Nephron (organoid): ENCODE measurements at regions not wholly inside any gene's neighbourhood (a gene's known extent, or its start where the extent isn't known, plus 50 kb on each side); places are given as distances from the start of the nearest gene placed in this dataset.

Source experiments
- H3K27ac Mint-ChIP-seq, 3 experiments: 2 replicates each; pipeline ENCODE4 v1.8.0; 2020; ENCODE audit warnings: mixed read lengths in 3 of 3, mild to moderate bottlenecking in 2 of 3, moderate library complexity in 1 of 3
- H3K27me3 Mint-ChIP-seq: 2 replicates; pipeline ENCODE4 v1.8.0; 2021; ENCODE audit warnings: low read depth, mild to moderate bottlenecking, moderate library complexity, mixed read lengths
- H3K36me3 Mint-ChIP-seq: 2 replicates; pipeline ENCODE4 v1.8.0; 2020; ENCODE audit warnings: low read depth, mixed read lengths
- H3K4me1 Mint-ChIP-seq: 2 replicates; pipeline ENCODE4 v1.8.0; 2020; ENCODE audit warnings: mixed read lengths
- H3K4me3 Mint-ChIP-seq, 3 experiments: 2 replicates each; pipeline ENCODE4 v1.8.0; 2020; ENCODE audit warnings: mild to moderate bottlenecking in 3 of 3, mixed read lengths in 3 of 3, moderate library complexity in 2 of 3
- H3K9me3 Mint-ChIP-seq: 2 replicates; pipeline ENCODE4 v1.8.0; 2020; ENCODE audit warnings: mixed read lengths
- TF ChIP-seq, protein P1 (sequence below), 3 experiments: fragments of 200-600 bp; sonication (generic); IDR thresholded peaks; one replicate each; pipeline ENCODE4 v1.5.0; 2021; ENCODE audit warnings: antibody characterized with exemption in 3 of 3; ENCODE audit not compliant: unreplicated experiment in 3 of 3

DNA sequence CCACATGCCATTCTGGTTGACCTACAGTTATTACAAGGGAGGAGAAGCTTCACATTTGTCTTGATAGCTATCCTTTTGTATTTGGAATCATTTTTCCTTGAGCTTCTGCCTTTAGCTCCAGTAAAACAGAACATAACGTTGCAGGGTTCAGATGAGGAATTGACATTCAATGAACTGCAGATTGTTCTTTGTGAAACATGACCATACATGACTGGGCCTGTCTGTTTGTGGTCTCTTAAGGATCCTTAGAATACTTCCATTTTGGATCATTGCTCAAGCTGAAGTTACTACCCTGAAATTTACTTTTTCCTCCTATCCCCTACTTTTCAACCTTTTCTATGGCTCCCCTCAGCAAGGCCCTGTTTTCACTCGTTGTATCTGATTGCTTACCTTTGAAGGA lies 1281.7 kb upstream of the CELF4 start:
- no peaks in the 10 kb centered on the region for H3K27me3 Mint-ChIP-seq
- no peaks in the 10 kb centered on the region for H3K36me3 Mint-ChIP-seq
- no peak overlapping the region for H3K4me3 Mint-ChIP-seq
- peaks cover 15% of the 10 kb centered on the region for H3K4me1 Mint-ChIP-seq
- H3K27ac Mint-ChIP-seq, result no peak overlapping the region
- TF ChIP-seq, protein P1, sequence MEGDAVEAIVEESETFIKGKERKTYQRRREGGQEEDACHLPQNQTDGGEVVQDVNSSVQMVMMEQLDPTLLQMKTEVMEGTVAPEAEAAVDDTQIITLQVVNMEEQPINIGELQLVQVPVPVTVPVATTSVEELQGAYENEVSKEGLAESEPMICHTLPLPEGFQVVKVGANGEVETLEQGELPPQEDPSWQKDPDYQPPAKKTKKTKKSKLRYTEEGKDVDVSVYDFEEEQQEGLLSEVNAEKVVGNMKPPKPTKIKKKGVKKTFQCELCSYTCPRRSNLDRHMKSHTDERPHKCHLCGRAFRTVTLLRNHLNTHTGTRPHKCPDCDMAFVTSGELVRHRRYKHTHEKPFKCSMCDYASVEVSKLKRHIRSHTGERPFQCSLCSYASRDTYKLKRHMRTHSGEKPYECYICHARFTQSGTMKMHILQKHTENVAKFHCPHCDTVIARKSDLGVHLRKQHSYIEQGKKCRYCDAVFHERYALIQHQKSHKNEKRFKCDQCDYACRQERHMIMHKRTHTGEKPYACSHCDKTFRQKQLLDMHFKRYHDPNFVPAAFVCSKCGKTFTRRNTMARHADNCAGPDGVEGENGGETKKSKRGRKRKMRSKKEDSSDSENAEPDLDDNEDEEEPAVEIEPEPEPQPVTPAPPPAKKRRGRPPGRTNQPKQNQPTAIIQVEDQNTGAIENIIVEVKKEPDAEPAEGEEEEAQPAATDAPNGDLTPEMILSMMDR (IDR thresholded peaks at IDR 0.05; ENCODE audit: unreplicated experiment in 3 of 3), result no peak
- no peaks in the 10 kb centered on the region for H3K9me3 Mint-ChIP-seq

DNA sequence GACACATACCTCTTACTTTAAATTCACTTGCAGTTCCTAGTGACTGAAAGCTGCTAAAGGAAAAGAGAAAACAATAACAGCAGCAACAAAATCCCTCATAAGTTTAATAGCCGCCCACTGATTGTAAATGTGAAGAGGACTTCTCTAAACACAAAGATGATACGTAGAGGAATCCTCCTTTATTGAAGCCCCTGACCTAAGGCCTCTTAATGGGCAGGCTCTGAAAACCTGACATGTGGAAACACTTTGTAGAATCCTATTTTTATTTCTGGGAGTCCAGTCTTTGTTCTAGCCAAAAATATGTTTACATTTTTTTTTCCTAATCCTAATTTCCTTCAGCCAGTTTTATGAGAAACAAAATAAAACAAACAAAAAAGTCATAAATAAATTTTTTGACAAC lies 1277.7 kb upstream of the CELF4 start:
- Mint-ChIP-seq H3K27me3 (no peaks in the 10 kb centered on the region), H3K9me3 (no peaks in the 10 kb centered on the region), H3K4me3 (no peak overlapping the region), H3K27ac (peak overlapping the region in 2 of 3 experiments; percentile 18 to 59), H3K36me3 (no peaks in the 10 kb centered on the region), H3K4me1 (peaks cover 15% of the 10 kb centered on the region)
- TF ChIP-seq, protein P1 (IDR thresholded peaks at IDR 0.05; ENCODE audit: unreplicated experiment in 3 of 3), result no peak

DNA sequence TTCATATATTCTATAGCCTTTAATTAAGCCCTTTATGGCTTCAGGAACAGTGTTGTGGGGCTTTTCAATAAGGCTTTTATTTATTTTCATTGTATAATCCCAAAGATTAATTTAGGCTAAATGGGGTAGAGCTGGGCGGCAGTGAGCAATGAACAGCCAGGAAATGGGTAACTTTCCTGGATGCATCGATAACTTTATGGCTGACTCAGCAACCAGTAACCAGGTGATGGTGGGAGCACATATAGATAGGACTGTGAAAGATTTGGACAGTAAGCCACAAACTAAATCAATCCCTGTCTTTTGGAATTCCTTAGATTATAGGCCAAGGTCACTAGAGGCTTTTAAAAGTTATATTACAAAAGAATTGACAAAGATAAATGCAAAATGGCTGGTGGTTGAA lies 1260.6 kb upstream of the CELF4 start:
- TF ChIP-seq, protein P1 (IDR thresholded peaks at IDR 0.05; ENCODE audit: unreplicated experiment in 3 of 3), result no peak
- H3K27ac Mint-ChIP-seq, result no peak overlapping the region
- H3K4me1 Mint-ChIP-seq, result no peaks in the 10 kb centered on the region
- H3K4me3 Mint-ChIP-seq, result no peak overlapping the region
- no peaks in the 10 kb centered on the region for H3K36me3 Mint-ChIP-seq
- no peaks in the 10 kb centered on the region for H3K9me3 Mint-ChIP-seq
- no peaks in the 10 kb centered on the region for H3K27me3 Mint-ChIP-seq

DNA sequence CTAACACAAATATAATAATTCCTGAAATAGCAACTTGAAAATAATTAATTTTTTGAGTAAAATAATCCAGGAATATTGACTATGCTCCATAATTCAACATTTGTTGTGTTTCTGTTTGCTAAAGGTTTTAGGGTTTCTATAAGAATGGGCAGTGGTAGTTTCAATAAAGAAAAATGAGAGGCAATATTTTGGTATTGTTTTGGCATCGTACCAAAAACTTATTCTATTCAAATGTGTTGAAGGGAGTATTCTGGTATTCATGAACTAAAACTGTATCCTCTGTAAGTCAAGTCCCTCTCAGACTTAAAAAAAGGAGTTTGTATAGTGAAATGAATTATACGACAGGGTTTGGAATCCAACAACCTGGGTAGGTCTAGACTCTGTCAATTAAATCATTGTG lies 1245.6 kb upstream of the CELF4 start:
- H3K4me1 Mint-ChIP-seq, result no peaks in the 10 kb centered on the region
- H3K4me3 Mint-ChIP-seq, result no peak overlapping the region
- no peaks in the 10 kb centered on the region for H3K27me3 Mint-ChIP-seq
- H3K36me3 Mint-ChIP-seq, result no peaks in the 10 kb centered on the region
- H3K27ac Mint-ChIP-seq, result no peak overlapping the region
- TF ChIP-seq, protein P1 (IDR thresholded peaks at IDR 0.05; ENCODE audit: unreplicated experiment in 3 of 3), result no peak
- H3K9me3 Mint-ChIP-seq, result peaks cover 4% of the 10 kb centered on the region

DNA sequence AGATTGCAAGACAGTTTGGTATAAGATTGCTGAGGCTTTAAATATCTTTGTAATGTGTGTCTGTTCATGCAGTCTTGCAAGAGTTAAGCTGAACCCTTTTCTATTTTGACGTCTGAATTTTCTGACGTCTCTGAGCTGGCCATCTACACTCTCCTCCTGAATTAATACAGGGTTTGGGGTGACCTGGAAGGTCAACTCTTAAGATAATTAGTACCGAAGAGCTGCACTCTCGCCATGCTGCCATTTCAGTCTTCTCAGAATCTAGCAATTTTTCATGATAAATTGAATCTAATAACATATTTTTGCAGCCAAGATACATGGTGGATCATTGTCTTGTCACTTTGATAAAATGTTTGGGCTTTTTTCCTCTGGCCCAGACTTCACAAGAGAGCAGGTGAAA lies 1245.2 kb upstream of the CELF4 start:
- Mint-ChIP-seq H3K4me3 (no peak overlapping the region), H3K27ac (no peak overlapping the region), H3K36me3 (no peaks in the 10 kb centered on the region), H3K4me1 (no peaks in the 10 kb centered on the region), H3K27me3 (no peaks in the 10 kb centered on the region), H3K9me3 (peaks cover 4% of the 10 kb centered on the region)
- TF ChIP-seq, protein P1 (IDR thresholded peaks at IDR 0.05; ENCODE audit: unreplicated experiment in 3 of 3), result no peak

DNA sequence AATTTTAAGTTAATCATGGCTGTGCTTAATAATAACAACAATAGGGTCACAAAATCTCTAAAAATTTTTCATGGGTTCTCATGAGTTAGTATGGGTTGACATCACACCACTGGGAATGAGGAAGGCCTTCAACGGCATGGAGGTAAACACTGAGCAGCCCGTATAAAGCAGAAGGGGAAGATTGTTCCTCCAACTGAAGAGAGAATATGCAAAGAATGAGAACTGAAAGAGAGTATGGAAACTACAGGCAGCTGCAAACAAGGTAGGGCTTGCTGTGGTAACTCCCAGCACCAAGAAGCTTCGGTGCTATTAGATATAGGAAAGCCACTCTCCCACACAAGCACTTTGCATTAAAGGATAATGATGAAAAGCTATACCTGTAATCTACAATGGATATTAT lies 1242.3 kb upstream of the CELF4 start:
- H3K36me3 Mint-ChIP-seq, result no peaks in the 10 kb centered on the region
- H3K27me3 Mint-ChIP-seq, result no peaks in the 10 kb centered on the region
- no peaks in the 10 kb centered on the region for H3K4me1 Mint-ChIP-seq
- TF ChIP-seq, protein P1 (IDR thresholded peaks at IDR 0.05; ENCODE audit: unreplicated experiment in 3 of 3), result no peak
- no peaks in the 10 kb centered on the region for H3K9me3 Mint-ChIP-seq
- no peak overlapping the region for H3K4me3 Mint-ChIP-seq
- no peak overlapping the region for H3K27ac Mint-ChIP-seq
